Eye (tissue), 1 donor: ENCODE measurements at regions not wholly inside any gene's neighbourhood (a gene's known extent, or its start where the extent isn't known, plus 50 kb on each side); places are given as distances from the start of the nearest gene placed in this dataset.
"Not testable (repeated sequence)": the region's sequence is repeated elsewhere in the genome, so short reads cannot be mapped to it uniquely, and the experiment has no call there.

Source experiments
- DNase-seq: peaks from one replicate; pipeline ENCODE4 v3.0.0-alpha.2; 2015

GRCh38 chr3:127412578-127413317 is 124.9 kb upstream of the PRR20G start:
- no peak for DNase-seq

DNA sequence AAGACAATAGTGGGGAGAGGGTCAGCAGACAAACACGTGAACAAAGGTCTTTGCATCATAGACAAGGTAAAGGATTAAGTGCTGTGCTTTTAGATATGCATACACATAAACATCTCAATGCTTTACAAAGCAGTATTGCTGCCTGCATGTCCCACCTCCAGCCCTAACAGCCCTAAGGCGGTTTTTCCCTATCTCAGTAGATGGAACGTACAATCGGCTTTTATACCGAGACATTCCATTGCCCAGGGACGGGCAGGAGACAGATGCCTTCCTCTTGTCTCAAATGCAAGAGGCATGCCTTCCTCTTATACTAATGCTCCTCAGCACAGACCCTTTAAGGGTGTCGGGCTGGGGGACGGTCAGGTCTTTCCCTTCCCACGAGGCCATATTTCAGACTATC is 124.0 kb upstream of the PRR20G start:
- not testable (repeated sequence) for DNase-seq

- no peak for DNase-seq
These were observed 123.4 kb upstream of the PRR20G start for GRCh38 chr3:127411083-127411727.

GRCh38 chr3:127410678-127411077 is 122.8 kb upstream of the PRR20G start:
- DNase-seq: no peak

DNA sequence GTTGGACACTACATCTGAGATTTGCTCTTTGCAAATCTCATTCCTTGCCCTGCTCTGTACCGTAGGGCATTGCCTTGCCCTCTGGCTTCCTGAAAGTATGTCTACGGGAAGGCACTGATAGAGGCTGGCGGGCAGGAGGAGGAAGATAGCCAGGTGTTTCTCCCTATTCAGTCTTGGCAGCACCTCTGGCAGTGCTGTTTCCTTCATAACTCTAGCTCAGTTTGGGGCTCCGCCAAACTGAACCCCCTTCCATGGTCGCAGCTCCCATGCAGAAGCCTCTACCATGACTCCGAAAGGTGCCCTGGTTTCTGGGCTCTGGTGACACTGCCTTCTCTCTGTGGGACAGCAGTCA is 122.3 kb upstream of the PRR20G start:
- DNase-seq: no peak

GRCh38 chr3:127409421-127410136 is 121.7 kb upstream of the PRR20G start:
- DNase-seq: no peak

GRCh38 chr3:127408684-127409420 is 121.0 kb upstream of the PRR20G start:
- peak; percentile 84 for DNase-seq

- no peak for DNase-seq
These were observed 120.3 kb upstream of the PRR20G start for GRCh38 chr3:127408022-127408683.

GRCh38 chr3:127407026-127407939 is 119.4 kb upstream of the PRR20G start:
- no peak for DNase-seq

DNA sequence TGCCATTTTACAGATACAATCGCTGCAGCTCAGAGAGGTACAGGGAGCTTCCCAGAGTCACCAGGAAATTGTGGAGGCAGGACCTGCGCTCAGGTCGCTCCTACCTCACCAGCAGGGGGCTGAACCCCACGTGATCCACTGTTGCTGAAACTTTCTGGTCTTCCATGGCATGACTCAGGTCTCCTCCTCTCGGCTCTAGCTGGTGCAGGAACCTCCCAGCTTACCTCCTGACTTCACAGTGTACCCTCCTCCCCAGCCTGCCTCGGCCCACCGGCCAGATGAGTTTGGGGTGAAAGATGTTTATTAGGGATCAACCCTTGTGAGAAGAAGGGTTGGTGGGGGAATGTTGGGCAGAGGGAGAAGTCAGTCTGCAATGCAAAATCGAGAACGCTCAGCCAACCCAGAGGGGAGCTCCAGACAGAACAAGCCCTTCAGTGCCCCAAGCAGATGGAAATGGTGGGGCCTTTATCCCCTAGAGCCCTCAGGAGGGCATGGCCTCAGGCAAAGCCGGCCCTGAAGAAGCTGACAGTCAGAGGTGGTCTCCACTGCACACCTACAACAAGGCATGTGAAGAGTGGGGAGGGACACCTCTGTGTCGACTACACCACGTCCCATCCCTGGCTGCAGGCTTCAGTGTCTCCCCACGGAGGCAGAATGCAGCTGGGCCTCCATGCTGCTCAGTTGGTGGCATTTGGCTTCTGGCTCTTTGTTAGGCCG is 118.6 kb upstream of the PRR20G start:
- DNase-seq: no peak

GRCh38 chr3:127405791-127406190 is 117.9 kb upstream of the PRR20G start:
- no peak for DNase-seq

- DNase-seq: no peak
These were observed 117.3 kb upstream of the PRR20G start for GRCh38 chr3:127405010-127405598.

DNA sequence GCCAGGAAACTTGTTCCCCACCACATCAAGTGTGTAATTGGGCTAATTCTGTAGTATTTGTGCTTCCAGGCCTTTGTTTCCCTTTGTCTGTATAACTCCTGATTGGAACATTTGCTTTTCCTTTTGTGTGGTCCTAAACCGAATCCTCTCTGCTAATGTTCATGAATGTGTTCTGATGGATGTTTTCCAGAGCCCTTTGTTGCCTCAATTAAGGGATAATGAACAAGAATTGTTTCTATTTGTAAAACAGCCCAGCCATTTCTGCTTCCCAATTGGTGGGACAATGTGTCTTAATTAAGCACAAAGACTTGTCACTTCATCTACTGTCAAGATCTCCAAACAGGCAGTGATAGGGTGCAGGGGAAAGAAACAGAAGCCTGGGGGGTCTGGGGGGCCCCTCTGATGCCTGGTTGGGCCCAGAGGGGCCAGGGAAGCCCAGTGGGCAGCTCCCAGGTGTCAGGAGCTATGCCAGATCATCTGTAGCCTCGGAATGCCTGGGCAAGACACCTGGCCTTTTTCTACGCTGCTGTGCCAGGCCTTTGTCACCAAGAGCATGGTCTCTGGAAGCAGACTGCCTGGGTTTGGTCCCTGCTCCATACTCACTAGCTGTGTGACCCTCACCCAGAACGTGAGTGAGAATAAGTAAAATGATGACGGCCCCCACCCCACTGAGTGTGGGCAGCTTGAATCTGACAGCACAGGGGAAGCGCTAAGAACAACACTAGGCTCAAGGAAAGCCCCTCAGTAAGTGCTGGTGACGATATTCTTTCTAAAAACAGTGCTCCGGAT is 116.6 kb upstream of the PRR20G start:
- peak; percentile 63 for DNase-seq

GRCh38 chr3:127403795-127404194 is 115.9 kb upstream of the PRR20G start:
- no peak for DNase-seq

GRCh38 chr3:127399154-127399553 is 111.3 kb upstream of the PRR20G start:
- DNase-seq: no peak

DNA sequence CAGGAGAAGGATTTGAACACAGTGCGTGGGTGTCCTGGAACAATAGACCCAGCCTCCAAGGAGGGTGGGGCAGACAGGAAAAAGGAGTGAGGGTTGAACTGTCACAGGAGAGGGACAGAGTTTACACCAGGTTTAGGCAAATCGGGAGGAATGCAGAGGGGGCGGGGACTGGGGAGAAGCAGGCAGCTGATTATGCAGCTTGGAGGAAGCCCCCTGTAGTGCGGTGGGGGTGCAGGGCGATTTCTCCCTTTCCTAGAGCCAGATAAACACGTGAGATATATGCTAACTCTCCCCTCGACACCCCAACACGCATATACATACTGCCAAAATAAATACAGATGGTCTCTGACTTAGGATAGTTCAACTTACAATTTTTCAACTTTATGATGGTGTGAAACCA is 108.6 kb upstream of the PRR20G start:
- no peak for DNase-seq

DNA sequence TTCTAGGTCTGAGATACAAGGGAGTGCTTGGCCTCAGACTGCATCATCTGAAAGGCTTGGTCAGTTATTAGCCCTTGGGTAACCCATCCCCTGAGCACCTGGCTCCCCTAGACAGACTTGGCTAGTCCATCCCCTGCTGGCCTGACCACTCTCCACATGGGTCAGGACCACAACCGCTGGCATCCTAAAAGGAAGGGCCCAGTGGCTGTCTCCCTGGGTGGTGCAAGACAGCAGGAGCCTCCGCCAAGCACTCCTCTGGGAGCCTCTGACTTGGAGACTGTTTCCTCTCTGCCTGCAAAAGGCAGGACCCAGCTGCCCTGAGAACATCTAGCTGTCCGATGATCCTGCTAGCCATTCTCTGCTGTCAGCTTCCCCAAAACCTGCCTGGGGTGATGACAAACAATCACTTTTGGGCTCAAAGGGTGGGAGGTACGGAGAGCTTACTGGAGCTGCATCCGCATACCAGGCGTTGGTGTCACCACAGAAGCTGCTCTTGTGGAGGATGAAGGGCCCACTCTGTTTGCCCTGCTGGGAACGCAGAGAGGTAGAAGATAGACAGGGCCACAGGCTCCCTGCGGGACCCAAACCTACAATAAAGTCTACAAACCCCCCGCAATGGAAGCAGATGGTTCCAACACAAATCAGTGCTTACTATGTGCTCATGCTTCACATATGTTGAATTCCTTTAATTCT is 108.0 kb upstream of the PRR20G start:
- DNase-seq: no peak

- DNase-seq: peak; percentile 75
These were observed 107.3 kb upstream of the PRR20G start for GRCh38 chr3:127394984-127395662.
